Activated T-cell treated with anti-CD3 and anti-CD28 coated beads, Interleukin-2, amount 50 U/mL, for 1 hour (primary cell): ENCODE measurements at regions not wholly inside any gene's neighbourhood (a gene's known extent, or its start where the extent isn't known, plus 50 kb on each side); places are given as distances from the start of the nearest gene placed in this dataset.

Experiments
- DNase-seq: peaks from one replicate; pipeline ENCODE4 v3.0.0-alpha.2; 2020

GRCh38 chr15:91769476-91769875 is 84.0 kb upstream of the SLCO3A1 start:
- no peak for DNase-seq

- DNase-seq, result no peak
These were observed 83.6 kb upstream of the SLCO3A1 start for GRCh38 chr15:91769894-91770293.

GRCh38 chr15:91776104-91776503 is 77.4 kb upstream of the SLCO3A1 start:
- DNase-seq, result no peak

- DNase-seq, result no peak
These were observed 73.5 kb upstream of the SLCO3A1 start for GRCh38 chr15:91779960-91780359.

- DNase-seq, result no peak
These were observed 73.1 kb upstream of the SLCO3A1 start for GRCh38 chr15:91780387-91780786.

GRCh38 chr15:91782221-91782620 is 71.3 kb upstream of the SLCO3A1 start:
- DNase-seq, result no peak

- no peak for DNase-seq
These were observed 70.5 kb upstream of the SLCO3A1 start for GRCh38 chr15:91783008-91783407.

GRCh38 chr15:91783451-91783850 is 70.1 kb upstream of the SLCO3A1 start:
- no peak for DNase-seq

- no peak for DNase-seq
These were observed 68.4 kb upstream of the SLCO3A1 start for GRCh38 chr15:91784973-91785709.

GRCh38 chr15:91787198-91787597 is 66.3 kb upstream of the SLCO3A1 start:
- DNase-seq, result no peak

- no peak for DNase-seq
These were observed 64.4 kb upstream of the SLCO3A1 start for GRCh38 chr15:91789136-91789535.

- DNase-seq, result no peak
These were observed 62.7 kb upstream of the SLCO3A1 start for GRCh38 chr15:91790836-91791235.

- DNase-seq, result no peak
These were observed 59.7 kb upstream of the SLCO3A1 start for GRCh38 chr15:91793771-91794170.

- DNase-seq, result no peak
These were observed 58.3 kb upstream of the SLCO3A1 start for GRCh38 chr15:91795235-91795634.

GRCh38 chr15:91801836-91802534 is 51.5 kb upstream of the SLCO3A1 start:
- no peak for DNase-seq

GRCh38 chr15:91803260-91803659 is 50.2 kb upstream of the SLCO3A1 start:
- DNase-seq, result no peak
